IMR-90 (cell line): ENCODE measurements at regions not wholly inside any gene's neighbourhood (a gene's known extent, or its start where the extent isn't known, plus 50 kb on each side); places are given as distances from the start of the nearest gene placed in this dataset.
"Not testable (repeated sequence)": the region's sequence is repeated elsewhere in the genome, so short reads cannot be mapped to it uniquely, and the experiment has no call there.

Experiments
- ATAC-seq: fragments of 200-7000 bp; cut with Tn5 transposase; 2 replicates; pipeline ENCODE4 v1.9.1; 2020; ENCODE audit warnings: low read depth, mild to moderate bottlenecking, moderate library complexity
- BruUV-seq: library from RNA; stranded (reverse); fragments of 400-500 nt; replicated peaks from 2 replicates; lab custom pipeline; 2021; lab: Mats Ljungman, UMichigan
- CTCF ChIA-PET: fragments of 300-600 bp; formaldehyde crosslinking; extraction: SDS; loops from one replicate; lab custom pipeline; 2021; ENCODE audit warnings: antibody characterized with exemption; lab: Yijun Ruan, JAX
- POLR2A ChIA-PET: fragments of 300-600 bp; sonication (Branson Sonifier 250); formaldehyde crosslinking; loops from one replicate; lab custom pipeline; 2022; ENCODE audit warnings: antibody characterized with exemption; ENCODE audit not compliant: unreplicated experiment; lab: Charles Lee
- DNase-seq: peaks from one replicate; pipeline ENCODE4 v3.0.0; 2013
- H2AFZ ChIP-seq: replicated peaks from 2 replicates; pipeline ENCODE3; 2013; ENCODE audit warnings: low read length, mild to moderate bottlenecking; ENCODE audit not compliant: poor library complexity
- H2AK5ac ChIP-seq: 2 replicates; pipeline ENCODE4 v1.6.1; 2013; ENCODE audit warnings: low read depth, low read length, inconsistent platforms
- H2AK9ac ChIP-seq: replicated peaks from 2 replicates; pipeline ENCODE3; 2013; ENCODE audit warnings: mild to moderate bottlenecking, low read depth, low read length, moderate library complexity; ENCODE audit not compliant: poor library complexity
- H2BK120ac ChIP-seq: 2 replicates; pipeline ENCODE4 v1.6.1; 2013; ENCODE audit warnings: low read depth, low read length, inconsistent platforms
- H2BK15ac ChIP-seq: 3 replicates; pipeline ENCODE4 v1.6.1; 2013; ENCODE audit warnings: low read depth, low read length, inconsistent platforms
- H2BK20ac ChIP-seq: 2 replicates; pipeline ENCODE4 v1.6.1; 2013; ENCODE audit warnings: low read depth, mild to moderate bottlenecking, inconsistent platforms, low read length, moderate library complexity
- H2BK5ac ChIP-seq: 2 replicates; pipeline ENCODE4 v1.6.1; 2013; ENCODE audit warnings: mild to moderate bottlenecking, low read depth, low read length, inconsistent platforms; ENCODE audit not compliant: poor library complexity, severe bottlenecking
- H3K14ac ChIP-seq: replicated peaks from 2 replicates; pipeline ENCODE4 v1.6.1; 2013; ENCODE audit warnings: low read depth, low read length, inconsistent platforms
- H3K18ac ChIP-seq: 2 replicates; pipeline ENCODE4 v1.6.1; 2013; ENCODE audit warnings: low read depth, low read length, control low read depth
- H3K23ac ChIP-seq: 2 replicates; pipeline ENCODE4 v1.6.1; 2013; ENCODE audit warnings: low read depth, low read length, inconsistent platforms
- H3K27ac ChIP-seq: 2 replicates; pipeline ENCODE4 v1.5.1; 2013; ENCODE audit warnings: mild to moderate bottlenecking, control low read depth, low read length; ENCODE audit not compliant: insufficient read depth
- H3K27me3 ChIP-seq: 2 replicates; pipeline ENCODE4 v1.6.1; 2013; ENCODE audit warnings: low read length; ENCODE audit not compliant: control insufficient read depth, insufficient read depth
- H3K36me3 ChIP-seq: 2 replicates; pipeline ENCODE4 v1.6.1; 2013; ENCODE audit warnings: low read length, mixed read lengths; ENCODE audit not compliant: control insufficient read depth, insufficient read depth
- H3K4ac ChIP-seq: 2 replicates; pipeline ENCODE4 v1.6.1; 2013; ENCODE audit warnings: low read depth, low read length, inconsistent platforms
- H3K4me1 ChIP-seq: 2 replicates; pipeline ENCODE4 v1.6.1; 2013; ENCODE audit warnings: low read length, mixed read lengths; ENCODE audit not compliant: control insufficient read depth, insufficient read depth
- H3K4me2 ChIP-seq: 2 replicates; pipeline ENCODE4 v1.6.1; 2013; ENCODE audit warnings: low read depth, mild to moderate bottlenecking, control low read depth, low read length, moderate library complexity
- H3K4me3 ChIP-seq: 2 replicates; pipeline ENCODE4 v1.5.1; 2013; ENCODE audit warnings: low read depth, mild to moderate bottlenecking, control low read depth, low read length, moderate library complexity; ENCODE audit not compliant: insufficient read depth
- H3K56ac ChIP-seq: 2 replicates; pipeline ENCODE4 v1.6.1; 2013; ENCODE audit warnings: low read length, inconsistent platforms; ENCODE audit not compliant: insufficient read depth; ENCODE audit errors: extremely low read depth
- H3K79me1 ChIP-seq, 2 experiments: 2 replicates each; pipeline ENCODE4 v1.6.1; 2013; ENCODE audit warnings: low read length in 2 of 2, inconsistent platforms in 1 of 2, low read depth in 1 of 2
- H3K9ac ChIP-seq: 2 replicates; pipeline ENCODE4 v1.6.1; 2013; ENCODE audit warnings: low read depth, low read length, control low read depth
- H3K9me1 ChIP-seq: 2 replicates; pipeline ENCODE4 v1.6.1; 2013; ENCODE audit warnings: low read length, inconsistent platforms; ENCODE audit not compliant: insufficient read depth
- H3K9me3 ChIP-seq: 2 replicates; pipeline ENCODE4 v1.6.1; 2013; ENCODE audit warnings: low read length; ENCODE audit not compliant: control insufficient read depth, insufficient read depth
- H4K20me1 ChIP-seq: 2 replicates; pipeline ENCODE4 v1.6.1; 2013; ENCODE audit warnings: low read length, inconsistent platforms; ENCODE audit not compliant: insufficient read depth
- H4K5ac ChIP-seq: 2 replicates; pipeline ENCODE4 v1.6.1; 2013; ENCODE audit warnings: mild to moderate bottlenecking, low read depth, low read length, control low read depth
- H4K8ac ChIP-seq, 2 experiments: 2 replicates each; pipeline ENCODE4 v1.6.1; 2013; ENCODE audit warnings: low read depth in 2 of 2, low read length in 2 of 2, control low read depth in 1 of 2, inconsistent platforms in 1 of 2
- H4K91ac ChIP-seq: 2 replicates; pipeline ENCODE4 v1.6.1; 2013; ENCODE audit warnings: low read depth, low read length, inconsistent platforms; ENCODE audit not compliant: insufficient read depth
- WGBS, 2 experiments: methylation state at CpG; one replicate each; pipeline versions ENCODE4 v1.1.5 to v1.1.7; 2013; ENCODE audit warnings: missing lambda C conversion rate in 2 of 2; ENCODE audit not compliant: insufficient read length in 1 of 2; ENCODE audit errors: extremely low coverage in 2 of 2; 5-methylcytosine and 5-hydroxymethylcytosine counted together
- dilution Hi-C: fragments of 300-500 bp; cut with HindIII; formaldehyde crosslinking; loops from one replicate; pipeline ENCODE4 v1.14.3; 2018; ENCODE audit warnings: low sequenced_read_pairs; ENCODE audit not compliant: unreplicated experiment
- in situ Hi-C: fragments of 300-500 bp; cut with MboI; formaldehyde crosslinking; loops from 3 replicates; pipeline ENCODE4 v1.14.3; 2019; ENCODE audit warnings: low sequenced_read_pairs, inconsistent platforms, mixed read lengths
- intact Hi-C: fragments of 100-400 bp; cut with micrococcal nuclease; formaldehyde crosslinking; loops from 2 replicates; pipeline ENCODE4 v1.10.0; 2022

DNA sequence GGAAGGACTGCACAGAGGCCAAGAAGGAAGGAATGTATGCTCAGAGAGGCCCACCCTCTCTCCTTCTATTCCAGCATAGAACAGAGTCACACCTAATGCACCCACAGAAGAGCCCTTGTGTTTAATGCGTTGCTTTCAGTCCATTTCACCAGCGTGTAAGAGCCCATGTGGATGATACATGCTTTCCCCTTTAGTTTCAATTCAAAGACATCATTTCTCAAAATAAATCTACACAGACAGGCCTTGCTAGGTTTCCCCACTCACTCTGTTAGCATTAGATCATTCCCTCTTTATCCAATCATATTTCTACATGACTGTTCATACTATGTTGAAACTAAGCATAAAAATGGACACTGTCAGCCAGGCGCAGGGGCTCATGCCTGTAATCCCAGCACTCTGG, 331.5 kb downstream of the CEP170 start:
- dilution Hi-C loops, H4K5ac ChIP-seq, H3K27me3 ChIP-seq, H2AK5ac ChIP-seq, H2BK15ac ChIP-seq, POLR2A ChIA-PET, H4K8ac ChIP-seq, ATAC-seq, H3K14ac ChIP-seq, H2BK120ac ChIP-seq, H3K36me3 ChIP-seq, intact Hi-C loops, H2BK5ac ChIP-seq, H3K23ac ChIP-seq, H3K56ac ChIP-seq, H2AFZ ChIP-seq, H3K79me1 ChIP-seq, H3K4ac ChIP-seq, H3K9me3 ChIP-seq, CTCF ChIA-PET, in situ Hi-C loops, BruUV-seq, H2BK20ac ChIP-seq, H3K4me1 ChIP-seq, H3K4me3 ChIP-seq, H3K18ac ChIP-seq, H4K91ac ChIP-seq, H3K9ac ChIP-seq, H3K4me2 ChIP-seq, H4K20me1 ChIP-seq, DNase-seq, H3K27ac ChIP-seq, H2AK9ac ChIP-seq, H3K9me1 ChIP-seq: not testable (repeated sequence)
- WGBS, 2 experiments, result no CpG with 5 or more reads among the region's 3 CpGs

DNA sequence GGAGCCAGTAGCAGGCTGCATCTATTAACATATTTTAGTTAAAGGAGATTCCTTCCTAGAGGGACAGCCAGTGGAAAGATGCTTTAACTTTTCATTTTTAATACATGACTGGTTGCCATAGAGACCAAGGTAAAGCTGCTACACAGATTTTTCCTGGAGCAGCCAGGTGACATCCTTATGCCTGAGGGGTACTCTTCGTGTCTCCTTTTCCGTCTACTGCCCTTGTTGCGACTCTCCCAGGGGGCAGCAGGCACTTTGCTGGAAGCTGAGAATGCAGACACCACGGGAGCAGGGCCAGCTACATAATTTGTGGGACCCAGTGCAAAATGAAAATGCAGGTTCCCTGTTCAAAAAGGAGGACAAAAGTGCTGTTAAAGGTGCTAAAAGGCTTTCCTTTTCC, 340.4 kb downstream of the CEP170 start:
- H2BK20ac ChIP-seq, intact Hi-C loops, dilution Hi-C loops, DNase-seq, H3K4me3 ChIP-seq, in situ Hi-C loops, BruUV-seq, H3K23ac ChIP-seq, H4K20me1 ChIP-seq, H3K18ac ChIP-seq, H3K9me1 ChIP-seq, POLR2A ChIA-PET, H3K4ac ChIP-seq, H3K4me2 ChIP-seq, H3K36me3 ChIP-seq, H3K79me1 ChIP-seq, H3K14ac ChIP-seq, H3K4me1 ChIP-seq, H3K27ac ChIP-seq, H4K5ac ChIP-seq, H4K91ac ChIP-seq, CTCF ChIA-PET, H3K9me3 ChIP-seq, H2AK9ac ChIP-seq, H3K56ac ChIP-seq, H4K8ac ChIP-seq, H2BK15ac ChIP-seq, H2BK120ac ChIP-seq, H2AFZ ChIP-seq, H2BK5ac ChIP-seq, H3K9ac ChIP-seq, H2AK5ac ChIP-seq, H3K27me3 ChIP-seq, ATAC-seq: not testable (repeated sequence)
- 0% methylated on average over 1 of the region's 4 CpGs; no CpG with 5 or more reads in 1 of the 2 experiments for WGBS, 2 experiments
